ENCODE measurements at regions not wholly inside any gene's neighbourhood (a gene's known extent, or its start where the extent isn't known, plus 50 kb on each side); places are given as distances from the start of the nearest gene placed in this dataset.

GRCh38 chr21:30943243-30943642 lies 61.9 kb upstream of the KRTAP11-1 start:
- no peak overlapping the region for H3K4me3 ChIP-seq
- DNase-seq (no peak), ATAC-seq (no peak)
- WGBS, 4 donors = 79 to 88% (median 87%) methylated on average over 4 of the region's 4 CpGs
- intact Hi-C loops (cut with DNase I) = no loop called here
- H3K27me3 ChIP-seq = no peaks in the 10 kb centered on the region
- H3K27ac ChIP-seq = no peak overlapping the region
- TF ChIP-seq CTCF (IDR thresholded peaks at IDR 0.05) (no peak), POLR2A (IDR thresholded peaks at IDR 0.05) (no peak)
- no peaks in the 10 kb centered on the region for H3K36me3 ChIP-seq
- H3K4me1 ChIP-seq = no peaks in the 10 kb centered on the region
- H3K9me3 ChIP-seq = no peaks in the 10 kb centered on the region

GRCh38 chr21:30942192-30942591 lies 60.8 kb upstream of the KRTAP11-1 start:
- no peak overlapping the region for H3K27ac ChIP-seq
- DNase-seq (no peak), ATAC-seq (no peak)
- TF ChIP-seq POLR2A (IDR thresholded peaks at IDR 0.05) = no peak
- TF ChIP-seq CTCF (IDR thresholded peaks at IDR 0.05) = no peak
- H3K9me3 ChIP-seq = no peaks in the 10 kb centered on the region
- intact Hi-C loops (cut with DNase I) = no loop called here
- H3K36me3 ChIP-seq = no peaks in the 10 kb centered on the region
- 95 to 100% (median 98%) methylated on average over 1 of the region's 1 CpG for WGBS, 4 donors
- H3K4me1 ChIP-seq = no peaks in the 10 kb centered on the region
- H3K4me3 ChIP-seq = no peak overlapping the region
- H3K27me3 ChIP-seq = no peaks in the 10 kb centered on the region

- intact Hi-C loops (cut with DNase I) = no loop called here
- DNase-seq = no peak
- WGBS, 4 donors = 68 to 89% (median 82%) methylated on average over 4 to 6 of the region's 6 CpGs
Measured at GRCh38 chr21:30936207-30936606, 54.8 kb upstream of the KRTAP11-1 start.

GRCh38 chr21:30935889-30936168 lies 54.4 kb upstream of the KRTAP11-1 start:
- DNase-seq = no peak
- WGBS, 4 donors = 80 to 86% (median 85%) methylated on average over 4 of the region's 4 CpGs; no CpG with 5 or more reads in 1 of the 4 donors
- TF ChIP-seq CTCF (IDR thresholded peaks at IDR 0.05) = no peak
- no peak for TF ChIP-seq POLR2A (IDR thresholded peaks at IDR 0.05)
- intact Hi-C loops (cut with DNase I) = no loop called here
- no peaks in the 10 kb centered on the region for H3K4me1 ChIP-seq
- H3K27me3 ChIP-seq = no peaks in the 10 kb centered on the region
- no peaks in the 10 kb centered on the region for H3K36me3 ChIP-seq
- H3K9me3 ChIP-seq = peaks cover 0 to 4% (median 0%) of the 10 kb centered on the region in 12 donors
- peak in 1 of 4 donors; percentile 13 for ATAC-seq
- no peak overlapping the region for H3K27ac ChIP-seq
- no peak overlapping the region for H3K4me3 ChIP-seq

More at GRCh38 chr21:30936207-30936606, 54.8 kb upstream of the KRTAP11-1 start:
- Histone ChIP-seq H3K36me3 (no peaks in the 10 kb centered on the region), H3K27ac (no peak overlapping the region), H3K4me1 (no peaks in the 10 kb centered on the region), H3K27me3 (no peaks in the 10 kb centered on the region), H3K4me3 (no peak overlapping the region), H3K9me3 (peaks cover 0 to 4% (median 0%) of the 10 kb centered on the region in 12 donors)
- ATAC-seq = no peak
- TF ChIP-seq POLR2A (IDR thresholded peaks at IDR 0.05) = no peak
- TF ChIP-seq CTCF (IDR thresholded peaks at IDR 0.05) = no peak

Data from heart left ventricle (tissue), 16 donors.